ENCODE measurements at regions not wholly inside any gene's neighbourhood (a gene's known extent, or its start where the extent isn't known, plus 50 kb on each side); places are given as distances from the start of the nearest gene placed in this dataset.

DNA sequence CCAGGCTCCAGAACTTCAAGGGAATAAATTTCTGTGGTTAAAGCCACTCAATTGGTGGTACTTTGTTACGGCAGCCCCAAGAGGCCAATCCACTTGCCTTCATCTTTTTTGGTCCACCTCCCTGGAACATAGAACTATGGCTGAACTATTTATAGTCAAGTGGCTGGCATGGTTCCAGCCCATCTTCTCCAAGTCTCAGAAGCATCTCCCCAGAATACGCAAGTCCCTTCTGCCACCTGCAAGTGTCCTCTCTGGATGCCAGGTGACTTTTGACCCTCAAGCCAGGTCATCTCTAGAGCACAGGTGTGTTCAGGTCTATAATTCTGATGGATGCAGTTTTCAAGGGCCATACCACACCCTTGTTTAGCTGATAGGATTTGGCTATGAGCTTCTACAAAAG is 371.5 kb downstream of the AACS start:
- DNase-seq: no peak

DNA sequence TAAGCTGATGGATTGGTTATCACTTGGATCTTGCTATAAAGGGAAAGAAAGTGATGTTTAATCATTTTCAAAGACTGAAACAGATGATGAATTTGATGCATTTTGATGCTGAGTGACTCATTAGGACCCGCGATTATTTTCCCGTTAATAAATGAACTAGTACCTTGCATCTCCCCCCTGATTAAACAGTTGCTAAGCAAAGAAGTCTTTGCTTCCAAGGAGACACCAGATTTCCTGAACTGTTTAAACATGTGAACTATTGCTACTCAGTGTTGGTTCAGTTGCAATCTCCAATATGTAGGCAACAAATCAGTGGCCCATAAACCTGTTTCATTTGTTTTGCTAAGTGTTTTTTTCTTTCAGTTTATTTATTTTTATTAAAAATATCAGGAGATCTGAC is 375.2 kb downstream of the AACS start:
- DNase-seq: no peak

DNA sequence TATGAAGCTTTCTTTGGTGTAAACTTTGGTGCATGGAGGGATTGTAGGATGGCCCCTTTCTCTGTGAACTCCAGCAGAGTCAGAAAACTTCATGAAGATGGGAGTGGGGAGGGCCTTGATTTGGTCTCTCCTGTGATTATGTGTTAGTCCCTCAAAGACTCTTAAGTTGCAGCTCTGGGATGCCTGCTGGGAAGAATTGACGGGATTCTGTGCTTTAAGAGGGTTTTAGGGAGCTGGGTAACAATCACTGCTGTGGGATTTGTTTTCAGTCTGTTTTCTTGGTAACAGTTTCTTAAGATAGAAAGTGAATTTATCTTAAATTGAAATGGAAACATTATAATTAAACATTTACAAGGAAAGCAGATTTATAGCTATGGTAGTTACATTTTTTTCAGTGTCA is 378.1 kb downstream of the AACS start:
- DNase-seq: no peak

DNA sequence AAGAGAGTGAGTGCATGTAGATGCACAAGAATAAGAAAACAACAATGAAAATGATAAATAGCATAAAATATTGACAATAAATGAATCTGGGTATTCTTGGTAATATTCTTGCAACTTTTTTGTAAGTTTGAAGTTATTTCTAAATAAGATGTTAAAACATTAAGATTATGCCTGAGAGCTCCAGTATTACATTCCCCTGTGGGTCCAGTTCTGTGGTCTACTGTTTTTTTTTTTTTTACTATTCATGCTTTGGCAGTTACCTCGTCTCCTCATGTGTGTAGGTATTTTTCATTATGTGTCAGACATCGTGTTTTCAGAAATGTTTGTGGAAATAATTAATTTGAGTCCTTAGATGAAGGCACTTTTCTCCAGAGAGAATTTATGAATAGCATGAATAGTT is 386.2 kb downstream of the AACS start:
- DNase-seq: no peak

DNA sequence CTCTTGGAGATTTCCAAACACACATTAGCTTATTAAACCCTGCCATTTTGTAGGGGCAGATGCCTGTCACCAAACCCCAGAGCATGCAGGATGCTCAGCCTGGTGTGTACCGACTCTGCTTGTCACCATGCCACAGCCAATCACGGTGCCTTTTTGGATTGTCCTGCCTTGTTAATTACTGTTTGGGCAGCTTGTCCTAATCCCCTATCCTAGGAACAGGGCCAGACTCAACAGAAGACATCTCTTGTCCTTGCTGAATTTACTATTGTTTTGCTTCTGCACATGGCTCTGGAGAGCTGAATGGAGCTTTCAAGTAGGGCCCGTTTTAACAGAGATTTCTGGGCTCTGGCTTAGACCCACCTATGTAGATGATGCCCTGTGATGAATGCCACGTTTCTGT is 388.5 kb downstream of the AACS start:
- no peak for DNase-seq

DNA sequence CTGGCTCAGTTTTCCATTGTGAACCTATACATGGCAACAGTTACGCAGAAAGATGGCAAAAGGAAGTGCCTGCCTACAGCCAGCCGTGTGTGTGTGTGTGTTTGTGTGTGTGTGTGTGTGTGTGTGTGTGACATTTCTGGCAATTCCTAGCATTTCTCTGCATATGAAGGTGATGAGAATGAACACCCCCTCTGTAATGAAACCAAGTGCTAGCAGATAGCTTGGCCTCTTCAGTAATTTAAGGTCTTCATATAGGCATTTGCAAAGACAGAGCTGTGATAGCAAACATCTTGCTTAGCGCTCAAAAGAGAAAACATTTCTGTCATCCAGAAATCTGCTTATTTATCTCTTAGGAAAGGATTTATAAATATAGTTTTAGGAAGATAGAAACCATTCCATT is 389.1 kb downstream of the AACS start:
- DNase-seq: no peak

DNA sequence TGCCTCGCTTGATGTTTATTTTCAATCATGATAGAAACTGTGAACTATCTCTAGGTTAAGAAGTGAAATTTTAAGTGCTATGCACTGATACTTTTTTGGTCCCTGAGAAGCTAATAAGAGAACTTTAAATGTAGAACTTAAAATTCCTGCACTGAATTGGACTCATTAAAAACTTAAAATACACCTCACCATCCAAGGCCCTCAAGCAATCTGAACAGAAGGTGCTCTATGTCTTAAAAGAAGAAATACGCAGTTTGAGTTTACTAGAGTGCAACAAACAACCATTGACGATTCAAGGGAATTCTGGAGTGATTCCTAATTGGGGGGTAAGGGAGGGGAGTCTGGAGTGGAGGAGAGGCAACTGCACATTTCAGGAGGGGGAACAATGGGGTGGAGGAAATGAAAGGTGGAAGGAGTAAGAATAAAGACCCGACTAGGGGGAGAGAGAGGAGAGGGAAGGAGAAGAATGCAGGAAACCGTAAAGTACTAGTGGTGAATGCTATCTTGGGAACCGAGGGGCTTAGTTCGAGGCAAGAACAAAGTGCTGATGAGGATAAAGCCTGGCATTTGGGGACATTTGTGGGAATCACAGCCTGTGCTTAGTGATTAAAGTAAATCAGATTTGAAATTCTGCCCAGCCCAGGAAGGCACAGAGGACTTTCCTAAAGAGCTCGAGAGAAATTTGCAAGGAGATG is 389.7 kb downstream of the AACS start:
- DNase-seq: no peak

DNA sequence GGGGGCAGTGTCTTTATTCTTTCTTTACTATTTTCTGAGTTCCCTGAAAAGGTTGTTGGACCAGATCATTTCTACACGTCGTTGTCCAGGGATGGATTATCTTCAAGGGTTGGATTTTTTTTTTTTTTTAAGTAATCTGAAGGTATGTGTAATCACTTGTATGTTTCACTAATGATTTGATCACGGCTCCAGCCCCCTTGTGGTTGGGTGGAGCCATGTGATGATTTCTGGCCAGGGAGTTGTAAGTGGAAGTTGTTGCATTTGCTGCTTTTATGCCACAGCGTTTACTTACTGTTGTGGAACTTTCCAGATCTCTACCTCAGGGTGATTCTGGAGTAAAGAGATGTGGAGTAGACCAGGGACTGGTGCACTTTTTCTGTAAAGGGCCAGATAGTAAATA is 390.3 kb downstream of the AACS start:
- DNase-seq: no peak

DNA sequence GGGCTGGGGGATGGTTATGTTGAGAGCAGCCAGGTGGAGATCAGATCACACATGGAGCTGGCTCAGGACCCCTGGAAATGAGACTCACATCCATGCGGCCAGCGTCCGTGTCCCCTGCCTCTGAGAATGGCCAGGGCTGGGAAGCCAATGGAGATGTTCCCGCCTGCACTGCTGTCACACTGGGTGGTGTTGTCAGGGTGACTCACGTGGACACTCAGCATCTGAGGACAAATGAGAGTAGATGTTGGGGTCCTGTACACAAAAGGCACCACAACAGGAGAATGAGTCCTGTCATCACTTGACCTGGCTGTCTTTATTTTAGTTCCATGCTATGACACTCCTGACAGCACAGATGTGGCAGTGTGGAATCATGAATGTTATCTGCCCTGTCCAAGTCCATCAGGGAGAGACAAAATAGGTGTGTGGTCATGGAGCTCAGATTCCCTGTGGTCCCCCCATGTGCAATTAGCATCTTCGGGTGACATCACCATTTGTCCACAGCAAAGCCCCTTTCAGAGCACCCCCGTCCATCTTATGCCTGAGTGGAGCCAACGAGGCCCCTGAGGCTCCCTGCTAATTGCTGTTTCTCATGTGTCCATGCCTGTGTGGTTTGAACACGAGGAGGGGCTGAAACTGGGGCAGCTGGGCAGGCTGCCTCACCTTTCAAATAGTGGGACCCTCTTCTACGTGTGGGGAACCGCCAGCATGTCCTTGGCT is 393.5 kb downstream of the AACS start:
- no peak for DNase-seq

DNA sequence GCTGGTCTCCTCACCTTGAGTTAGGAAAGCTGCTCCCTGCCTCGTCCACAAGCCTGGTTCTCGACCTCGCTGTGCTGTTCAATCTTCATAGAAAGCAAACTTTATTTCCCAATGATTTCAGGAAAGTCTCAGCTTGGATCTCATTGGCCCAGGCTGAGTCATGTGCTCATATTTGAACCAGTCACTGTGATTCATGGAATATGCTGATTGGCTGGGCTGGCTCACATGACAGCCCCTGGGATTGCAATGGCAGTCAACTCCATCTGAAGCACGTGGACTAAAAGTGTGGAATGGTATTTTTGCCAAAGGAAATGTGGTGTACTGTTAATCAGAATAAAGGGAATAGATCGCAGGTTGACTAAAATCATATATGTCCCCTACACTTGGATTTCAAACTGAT is 396.6 kb downstream of the AACS start:
- DNase-seq: no peak

DNA sequence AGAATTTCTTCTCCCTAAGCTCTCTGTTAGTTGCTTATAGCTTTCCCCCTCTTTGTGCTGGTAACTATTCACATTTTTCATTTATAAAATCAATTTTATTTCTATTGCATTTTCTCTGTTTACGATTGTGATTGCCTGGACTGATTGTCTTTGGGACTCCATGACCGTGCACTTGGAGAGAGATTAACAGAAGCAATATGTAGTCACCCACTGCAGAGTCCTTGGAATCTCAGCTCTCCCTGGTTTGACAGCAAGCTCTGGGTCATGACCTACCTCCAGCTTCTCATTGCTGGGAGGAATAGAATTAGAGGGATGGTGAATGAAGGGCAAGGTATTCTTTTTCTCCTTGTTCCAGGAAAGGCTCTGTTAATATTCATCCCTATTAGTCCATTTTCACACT is 398.2 kb downstream of the AACS start:
- DNase-seq: no peak

DNA sequence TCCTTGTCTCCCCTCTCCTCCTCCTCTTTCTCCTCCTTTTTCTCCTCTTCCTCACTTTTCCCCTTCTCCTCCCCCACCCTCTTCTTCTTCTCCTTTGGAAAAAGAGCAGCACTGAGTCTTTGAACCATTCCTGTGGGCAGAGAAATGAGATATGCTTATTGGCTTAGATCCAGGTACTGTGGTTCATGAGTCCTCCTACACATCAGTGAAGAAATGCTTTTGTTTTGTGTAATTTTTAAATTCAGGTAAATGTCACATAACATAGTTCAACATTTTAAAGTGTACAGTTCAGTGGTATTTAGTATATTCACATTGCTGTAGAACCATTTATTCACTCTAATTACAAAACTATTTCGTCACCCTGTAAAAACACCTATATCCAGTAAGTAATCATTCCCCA is 402.1 kb downstream of the AACS start:
- DNase-seq: no peak

DNA sequence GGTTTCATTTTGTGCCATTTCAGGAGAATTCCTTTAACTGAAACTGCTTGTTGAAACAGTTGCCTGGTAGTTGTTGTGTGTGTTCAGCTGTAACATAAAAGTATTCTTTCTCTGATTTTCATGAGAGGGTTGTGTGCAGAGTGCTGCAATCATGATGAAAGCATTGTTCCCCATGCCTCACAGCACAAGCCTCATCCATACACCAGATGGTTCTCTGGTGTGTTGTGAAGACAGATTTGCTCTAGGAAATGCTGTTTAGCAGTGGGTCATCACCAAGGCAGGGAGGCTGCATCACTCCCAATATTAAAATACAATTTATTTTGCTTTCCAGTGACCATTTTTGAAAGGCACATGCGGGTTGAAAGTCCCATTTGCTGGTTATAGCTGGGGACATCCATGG is 404.4 kb downstream of the AACS start:
- DNase-seq: no peak

DNA sequence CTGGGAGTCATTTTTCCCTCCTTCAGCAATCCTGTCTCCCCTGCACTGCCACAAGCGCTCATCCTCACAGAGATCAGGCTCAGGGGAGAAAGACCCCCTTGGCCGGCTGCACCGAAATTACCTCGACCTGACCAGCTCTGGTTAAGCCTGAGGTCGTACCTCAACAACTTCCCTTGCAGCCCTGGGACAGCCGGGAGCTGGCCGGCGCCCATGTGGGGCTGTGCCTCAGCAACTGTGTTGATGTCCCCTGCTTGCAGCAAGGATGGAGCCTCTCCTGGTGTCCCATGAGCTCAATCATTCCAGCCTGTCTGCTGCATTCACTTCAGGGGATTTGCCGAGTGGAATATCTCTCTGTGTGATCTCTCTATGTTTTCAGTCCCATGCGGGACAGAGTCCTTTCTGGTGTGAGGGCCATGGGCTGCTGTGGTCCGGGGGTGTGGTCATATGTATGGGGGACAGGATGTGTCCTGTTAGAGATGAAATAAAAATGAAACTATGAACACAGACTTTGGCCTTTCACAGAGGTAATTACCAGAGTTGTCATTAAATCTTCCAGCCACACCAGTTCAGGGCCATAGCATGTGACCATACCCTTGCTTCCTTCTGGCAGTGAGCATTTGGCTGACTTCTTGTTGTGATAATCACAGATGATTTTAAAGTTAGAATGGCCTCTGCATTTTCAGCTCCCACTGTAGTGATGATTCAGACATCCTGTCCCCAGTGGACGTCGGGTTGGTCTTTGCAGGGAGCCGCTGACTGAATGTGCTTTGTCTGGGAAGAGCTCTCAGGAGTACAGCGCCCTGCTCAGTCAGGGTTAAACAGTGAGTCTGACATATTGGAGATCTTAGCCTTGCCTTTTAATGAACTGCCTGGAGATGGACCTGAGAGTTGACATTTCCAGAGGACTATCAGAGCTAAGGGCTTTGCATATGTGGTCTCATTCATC is 405.9 kb downstream of the AACS start:
- DNase-seq: no peak

DNA sequence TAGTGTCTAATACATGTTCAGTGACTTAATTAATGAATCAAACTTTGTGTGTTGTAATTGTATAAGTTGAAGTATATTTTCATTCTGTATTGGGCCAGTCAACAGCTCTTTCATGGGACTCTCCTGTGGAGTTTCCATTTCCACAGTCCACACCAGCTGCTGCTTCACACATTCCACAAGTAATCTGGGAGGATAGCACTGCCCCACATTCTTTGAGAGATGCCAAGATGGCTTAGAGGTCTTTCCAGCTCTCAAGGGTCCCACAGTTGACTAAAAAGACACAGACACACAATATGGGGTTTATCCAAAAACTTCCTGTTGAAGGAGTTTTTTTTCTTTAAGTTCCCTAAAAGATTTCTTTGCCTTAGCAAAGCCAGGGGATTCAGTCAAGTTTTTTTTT is 408.3 kb downstream of the AACS start:
- no peak for DNase-seq

DNA sequence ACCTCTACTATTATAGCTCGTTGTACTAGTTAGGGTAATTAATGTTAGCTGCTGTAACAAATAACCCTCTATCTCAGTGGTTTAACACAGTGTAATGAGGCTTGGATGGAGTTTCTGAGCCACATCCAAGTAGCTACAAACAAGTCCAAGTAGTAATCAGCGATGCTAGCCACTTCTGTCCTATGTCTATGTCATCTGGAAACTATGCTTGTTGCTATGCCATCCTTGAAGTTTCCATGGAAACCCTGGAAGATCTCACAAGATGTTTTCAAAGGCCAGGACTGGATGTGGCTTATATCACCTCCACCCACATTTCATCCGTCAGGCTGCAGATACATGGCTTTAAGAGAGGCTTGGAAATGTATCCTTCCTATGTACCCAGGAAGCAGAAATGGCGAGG is 422.1 kb downstream of the AACS start:
- DNase-seq: no peak

DNA sequence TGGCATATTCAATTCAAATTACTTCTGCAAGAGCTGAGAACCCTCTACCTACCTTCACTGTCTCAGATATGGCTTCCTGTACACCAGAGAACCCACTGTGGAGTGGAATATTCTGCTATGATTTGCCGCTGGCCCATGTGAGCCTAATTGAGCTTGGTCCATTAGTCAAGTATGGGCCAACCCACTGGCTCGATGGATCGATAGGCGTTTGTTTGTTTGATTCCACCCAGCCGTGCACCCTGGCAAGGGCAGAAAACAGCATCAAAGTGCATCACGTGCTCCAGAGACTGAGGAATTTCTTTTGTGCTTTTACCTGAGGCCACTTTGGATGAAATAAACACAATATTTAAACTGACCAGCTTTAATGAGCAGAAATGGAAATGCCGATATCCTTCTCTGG is 426.3 kb downstream of the AACS start:
- no peak for DNase-seq

DNA sequence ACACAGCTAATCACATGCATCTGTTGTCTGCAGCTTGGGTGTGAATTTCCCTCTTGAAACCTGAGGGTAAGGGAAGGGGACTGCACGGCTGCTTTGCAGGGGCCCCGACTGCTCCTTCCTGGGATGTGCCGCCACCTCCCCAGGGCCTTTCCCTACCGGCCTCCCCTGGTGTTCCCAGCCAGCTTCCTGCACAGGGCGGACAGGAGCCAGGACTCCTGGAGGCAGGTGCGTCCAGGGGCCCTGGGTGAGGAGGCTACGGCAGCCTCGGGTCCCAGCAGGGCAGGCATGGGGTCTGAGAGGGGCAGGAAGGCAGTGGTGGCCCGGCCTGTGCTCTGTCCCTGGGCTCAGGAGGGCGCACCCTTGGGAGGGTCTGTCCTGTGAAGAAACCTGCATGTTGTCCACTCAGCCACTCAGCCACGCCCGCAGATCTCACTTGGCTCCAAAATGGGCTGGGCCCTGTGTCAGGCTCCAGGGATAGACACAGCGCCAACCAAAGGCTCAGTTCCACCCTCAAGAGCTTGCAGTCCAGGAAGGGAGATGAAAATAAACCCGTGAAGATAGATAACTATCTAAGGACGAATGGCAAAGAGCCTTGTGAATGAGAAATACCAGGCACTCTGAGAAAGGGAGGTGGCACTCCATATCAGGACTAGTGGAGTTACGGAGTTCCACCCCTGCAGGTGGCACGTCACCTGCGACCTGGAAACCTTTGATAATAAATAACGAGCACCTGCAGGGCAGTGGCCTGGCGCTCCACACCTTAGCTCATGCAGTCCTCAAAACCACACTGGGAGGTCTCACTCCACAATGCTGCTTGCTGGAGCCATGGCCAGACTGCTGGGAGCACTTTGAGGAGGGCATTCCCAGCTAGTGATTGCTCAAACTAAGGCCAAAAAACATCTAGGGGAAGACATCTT is 427.4 kb downstream of the AACS start:
- no peak for DNase-seq

DNA sequence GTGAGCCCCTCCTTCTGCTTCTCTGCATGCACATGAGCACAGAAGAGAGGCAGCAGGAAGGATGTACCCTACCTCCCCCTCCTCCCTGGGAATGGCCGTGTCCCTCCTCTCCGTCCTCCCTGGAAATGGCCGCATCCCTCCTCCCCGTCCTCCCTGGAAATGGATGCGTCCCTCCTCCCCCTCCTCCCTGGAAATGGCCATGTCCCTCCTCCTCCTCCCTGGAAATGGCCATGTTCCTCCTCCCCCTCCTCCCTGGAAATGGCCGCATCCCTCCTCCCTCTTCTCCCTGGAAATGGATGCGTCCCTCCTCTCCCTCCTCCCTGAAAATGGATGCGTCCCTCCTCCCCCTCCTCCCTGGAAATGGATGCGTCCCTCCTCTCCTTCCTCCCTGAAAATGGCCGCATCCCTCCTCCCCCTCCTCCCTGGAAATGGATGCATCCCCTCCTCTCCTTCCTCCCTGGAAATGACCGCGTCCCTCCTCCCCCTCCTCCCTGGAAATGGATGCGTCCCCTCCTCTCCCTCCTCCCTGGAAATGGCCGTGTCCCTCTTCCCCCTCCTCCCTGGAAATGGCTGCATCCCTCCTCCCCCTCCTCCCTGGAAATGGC is 428.6 kb downstream of the AACS start:
- DNase-seq: no peak

DNA sequence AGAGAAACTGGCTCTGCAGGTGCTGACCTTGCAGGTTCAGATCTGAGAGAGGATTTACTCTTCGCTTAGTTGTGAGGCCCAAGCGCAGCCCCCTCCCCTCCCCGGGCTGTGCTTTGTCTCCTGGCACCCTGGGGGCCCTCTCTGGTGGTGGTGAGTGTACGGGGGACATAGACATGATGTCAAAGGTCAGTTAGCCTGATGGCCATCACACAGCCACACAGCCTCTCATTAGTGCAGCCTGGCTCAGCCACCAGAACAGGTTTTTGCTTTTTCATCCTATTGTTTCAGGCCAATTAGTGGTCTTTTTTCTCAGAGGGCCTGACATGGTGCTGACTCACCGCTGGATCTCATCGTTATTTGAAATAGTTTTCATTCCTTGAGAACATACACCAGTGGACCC is 437.9 kb downstream of the AACS start:
- DNase-seq: no peak

DNA sequence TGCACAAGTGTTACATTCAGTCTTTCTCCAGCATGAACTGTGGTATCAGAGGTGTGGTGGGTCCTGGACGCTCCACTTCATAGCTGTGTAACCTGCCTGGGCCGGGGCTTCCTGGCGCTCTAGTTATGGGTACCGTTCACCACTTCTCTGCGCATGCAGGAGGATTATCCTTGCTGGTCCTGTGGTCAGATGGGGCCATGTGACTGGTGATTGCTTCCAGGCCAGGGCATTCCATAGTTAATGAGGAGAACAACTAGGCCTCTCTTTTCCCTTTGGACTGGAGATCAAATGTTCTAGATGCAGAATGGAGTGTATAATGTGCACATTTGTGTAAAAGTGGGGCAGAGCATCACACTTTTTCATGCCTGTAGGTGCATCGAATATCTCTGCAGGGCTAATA is 444.0 kb downstream of the AACS start:
- DNase-seq: no peak

Data from Kasumi-1 (cell line).